GM19328 (cell line): ENCODE measurements at regions not wholly inside any gene's neighbourhood (a gene's known extent, or its start where the extent isn't known, plus 50 kb on each side); places are given as distances from the start of the nearest gene placed in this dataset.
"Not testable (repeated sequence)": the region's sequence is repeated elsewhere in the genome, so short reads cannot be mapped to it uniquely, and the experiment has no call there.

Experiments used
- ATAC-seq: cut with Tn5 transposase; IDR thresholded peaks from one replicate; pipeline ENCODE4 v1.9.1; 2021; ENCODE audit warnings: mild to moderate bottlenecking, moderate library complexity; ENCODE audit not compliant: unreplicated experiment

GRCh38 chr2:57460396-57461276, 586.0 kb upstream of the VRK2 start:
- no peak for ATAC-seq

DNA sequence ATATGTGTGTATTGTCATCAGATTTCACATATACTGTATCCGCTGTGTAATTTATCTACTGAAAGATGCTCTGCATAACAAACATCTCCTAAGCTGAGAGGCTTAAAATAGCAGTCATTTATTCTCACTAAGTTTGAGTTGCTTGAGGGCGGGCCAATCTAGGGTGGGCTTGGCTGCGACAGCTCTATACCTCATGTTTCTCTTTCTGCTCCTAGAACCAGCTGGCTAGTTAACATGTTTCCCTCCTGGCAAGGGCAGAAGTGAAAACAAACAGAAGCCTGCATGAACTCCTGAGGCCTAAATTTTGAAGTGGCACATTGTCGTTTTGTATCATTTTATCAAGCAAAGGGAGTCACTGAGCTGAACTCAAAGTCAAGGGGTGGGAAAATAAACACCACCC, 585.0 kb upstream of the VRK2 start:
- no peak for ATAC-seq

DNA sequence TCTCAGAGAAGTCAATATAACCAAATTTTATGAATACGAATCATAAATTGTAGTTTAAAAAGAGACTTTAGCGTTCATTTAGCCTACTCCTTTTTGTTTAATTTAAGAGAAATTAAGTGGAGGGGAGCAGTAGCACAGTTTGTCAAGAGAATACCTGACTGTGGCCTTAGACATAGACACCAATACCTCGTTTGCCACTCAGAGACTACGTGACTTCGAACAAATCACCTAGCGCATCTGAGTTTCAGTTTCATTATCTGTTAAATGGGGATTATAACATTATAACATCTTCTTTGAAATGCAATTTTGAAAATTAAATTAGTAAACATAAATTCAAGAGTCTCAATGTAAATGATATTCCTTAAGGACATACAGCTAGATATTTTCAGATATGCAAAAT, 581.5 kb upstream of the VRK2 start:
- ATAC-seq = no peak

- no peak for ATAC-seq
Measured at GRCh38 chr2:57465967-57466366, 580.6 kb upstream of the VRK2 start.

GRCh38 chr2:57475391-57475790, 571.2 kb upstream of the VRK2 start:
- ATAC-seq = no peak

GRCh38 chr2:57479981-57480380, 566.6 kb upstream of the VRK2 start:
- no peak for ATAC-seq

GRCh38 chr2:57488061-57488460, 558.5 kb upstream of the VRK2 start:
- no peak for ATAC-seq

- ATAC-seq = no peak
Measured at GRCh38 chr2:57490741-57491140, 555.9 kb upstream of the VRK2 start.

DNA sequence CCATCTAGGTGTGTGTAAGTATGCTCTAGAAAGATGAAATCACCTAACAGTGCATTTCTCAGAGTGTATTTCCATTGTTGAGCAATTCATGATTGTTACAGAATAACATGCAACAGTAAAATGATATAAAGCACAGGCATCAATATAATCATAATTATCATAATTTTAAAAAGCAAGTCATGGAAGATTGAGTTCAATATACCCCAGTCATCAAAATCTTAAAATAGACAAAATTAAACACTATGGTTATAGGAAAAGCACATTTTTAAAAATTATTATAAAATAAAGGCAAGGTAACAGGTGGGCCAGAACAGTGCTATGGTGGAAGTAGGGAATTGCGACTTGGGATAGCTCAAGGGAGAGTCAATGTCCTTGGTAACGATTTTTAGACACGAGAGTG, 555.4 kb upstream of the VRK2 start:
- no peak for ATAC-seq

- ATAC-seq = not testable (repeated sequence)
Measured at GRCh38 chr2:57493966-57494365, 552.6 kb upstream of the VRK2 start.

- peak; percentile 75 for ATAC-seq
Measured at GRCh38 chr2:57497489-57498096, 549.0 kb upstream of the VRK2 start.

GRCh38 chr2:57504787-57505186, 541.8 kb upstream of the VRK2 start:
- no peak for ATAC-seq

GRCh38 chr2:57509189-57509588, 537.4 kb upstream of the VRK2 start:
- ATAC-seq = no peak

DNA sequence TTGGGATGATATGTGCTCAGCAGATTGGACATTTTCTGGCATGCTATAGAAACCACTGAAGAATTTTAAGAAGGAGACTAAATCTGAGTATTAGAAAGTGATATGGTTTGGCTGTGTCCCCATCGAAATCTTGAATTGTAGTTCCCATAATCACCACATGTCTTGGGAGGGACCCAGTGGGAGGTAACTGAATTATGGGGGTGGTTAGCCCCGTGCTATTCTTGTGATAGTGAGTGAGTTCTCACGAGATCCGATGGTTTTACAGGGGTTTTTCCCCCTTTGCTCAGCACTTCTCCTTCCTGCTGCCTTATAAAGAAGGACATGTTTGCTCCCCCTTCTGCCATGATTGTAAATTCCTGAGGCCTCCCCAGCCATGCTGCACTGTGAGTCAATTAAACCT, 535.9 kb upstream of the VRK2 start:
- no peak for ATAC-seq

DNA sequence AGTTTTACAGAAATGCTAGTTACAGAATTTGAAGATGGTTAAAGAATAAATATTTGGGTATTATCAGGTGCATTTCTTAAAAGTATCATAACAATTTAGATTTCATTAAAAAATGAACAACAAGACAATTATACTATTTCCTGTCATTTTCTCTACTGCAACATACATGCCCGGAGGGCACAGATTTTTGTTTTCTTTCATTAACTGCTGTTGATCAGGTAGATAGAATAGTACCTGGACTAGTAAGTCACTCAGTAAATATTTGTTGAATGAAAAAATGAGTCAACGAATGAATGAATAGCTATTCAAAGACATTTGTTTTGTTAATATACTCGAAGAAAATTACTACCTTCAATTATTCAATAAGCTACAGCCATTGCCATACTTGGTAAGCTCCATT, 531.2 kb upstream of the VRK2 start:
- no peak for ATAC-seq

DNA sequence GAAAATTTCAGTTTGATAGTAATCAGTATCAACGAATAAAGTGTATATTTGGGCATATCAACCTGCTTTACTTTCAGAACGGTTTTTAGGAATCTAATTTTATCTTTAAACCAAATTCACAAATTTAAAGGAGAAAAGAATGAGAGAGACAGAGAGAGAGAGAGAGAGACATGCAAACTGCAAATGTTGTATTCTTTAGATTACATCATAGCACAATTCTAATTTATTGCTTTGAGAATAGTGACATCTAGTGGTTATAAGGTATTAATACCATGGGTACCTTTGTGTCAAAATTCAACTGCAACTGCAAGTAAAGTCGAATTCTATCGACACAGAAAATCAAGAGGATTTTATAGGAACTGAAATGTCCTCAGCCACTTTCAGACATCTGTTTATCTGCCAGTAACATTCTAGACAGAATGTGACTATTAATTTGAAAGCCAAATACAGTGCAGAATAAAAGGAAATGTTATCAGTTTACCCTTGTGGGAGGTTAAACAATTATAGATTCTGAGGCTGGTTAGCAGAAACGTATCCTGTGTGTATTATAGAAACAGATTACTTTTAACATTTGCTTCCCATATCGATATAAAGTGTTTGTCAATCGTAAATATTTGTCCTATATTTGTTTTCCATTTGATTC, 529.8 kb upstream of the VRK2 start:
- ATAC-seq = peak; percentile 76

- no peak for ATAC-seq
Measured at GRCh38 chr2:57523304-57523703, 523.3 kb upstream of the VRK2 start.

DNA sequence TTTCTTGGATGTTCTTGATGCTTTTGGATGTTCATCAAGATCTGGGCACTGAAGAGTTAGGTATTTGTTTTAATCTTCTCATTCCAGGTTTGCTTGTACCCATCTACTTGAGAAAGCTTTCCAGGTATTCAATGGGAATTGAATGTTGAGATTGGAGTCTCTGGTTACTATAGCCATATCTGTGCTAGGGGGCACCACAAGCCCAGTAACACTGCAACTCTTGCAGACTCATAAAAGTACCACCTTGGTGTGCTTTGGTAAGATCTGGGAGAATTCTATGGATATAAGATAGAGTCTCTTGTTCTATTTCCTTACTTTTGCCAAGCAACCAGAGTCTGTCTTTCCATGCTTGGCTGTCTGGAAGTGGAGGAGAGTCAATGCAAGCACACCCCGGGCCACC, 518.9 kb upstream of the VRK2 start:
- no peak for ATAC-seq

DNA sequence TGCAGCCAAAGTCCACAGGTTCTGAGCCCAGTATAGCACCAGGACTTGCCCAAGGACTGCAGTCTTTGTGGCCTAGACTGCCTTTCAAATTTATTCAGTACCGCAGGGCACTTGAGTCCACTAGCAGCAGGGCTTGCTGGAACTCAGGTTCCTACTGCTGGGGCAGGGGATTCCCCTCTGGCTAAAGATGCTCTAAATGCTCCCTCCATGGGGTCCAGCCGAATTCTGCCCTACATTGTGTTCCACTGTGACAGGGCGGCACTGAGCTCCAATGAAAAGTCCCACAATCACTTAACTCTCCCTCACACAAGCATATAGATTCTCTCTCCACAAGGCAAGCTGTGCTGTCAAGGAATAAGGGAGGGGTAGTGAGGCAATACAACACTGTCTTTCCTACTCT, 518.1 kb upstream of the VRK2 start:
- ATAC-seq = no peak

- ATAC-seq = no peak
Measured at GRCh38 chr2:57534358-57534757, 512.2 kb upstream of the VRK2 start.

DNA sequence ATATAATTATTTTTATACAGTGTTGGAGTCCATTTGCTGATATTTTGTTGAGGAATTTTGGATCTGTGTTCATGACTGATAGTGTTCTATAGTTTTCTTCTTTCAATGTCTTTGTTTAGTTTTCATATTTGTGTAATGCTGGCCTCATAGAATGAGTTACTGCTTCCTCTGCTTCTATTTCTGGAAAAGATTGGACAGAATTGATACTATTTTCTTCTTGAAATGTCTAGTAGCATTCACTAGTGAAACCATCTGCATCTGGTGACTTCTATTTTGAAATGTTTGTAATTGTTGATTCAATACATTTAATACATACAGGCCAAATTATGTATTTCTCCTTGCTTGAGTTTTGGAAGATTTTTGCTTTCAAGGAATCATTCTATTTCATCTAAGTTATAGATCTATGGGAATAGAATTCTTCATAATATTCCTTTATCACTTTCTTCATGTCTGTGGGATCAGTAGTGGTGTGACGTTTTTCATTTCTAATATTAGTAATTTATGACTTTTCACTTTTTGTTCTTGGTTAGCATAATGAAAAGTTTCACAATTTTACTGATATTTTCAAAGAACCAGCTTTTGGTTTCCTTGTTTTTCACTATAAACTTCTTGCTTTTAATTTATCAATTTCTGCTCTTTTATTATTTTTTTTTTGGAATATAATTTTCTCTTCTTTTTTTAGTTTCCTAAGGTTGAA, 509.9 kb upstream of the VRK2 start:
- ATAC-seq = no peak
